ENCODE measurements at regions not wholly inside any gene's neighbourhood (a gene's known extent, or its start where the extent isn't known, plus 50 kb on each side); places are given as distances from the start of the nearest gene placed in this dataset.
A peak's percentile ranks its signal among the peaks of the same experiment; 100 is the strongest.

- peak in 1 of 2 experiments; percentile 5 for DNase-seq
Measured at GRCh38 chr1:222095606-222096475, 354.0 kb upstream of the DUSP10 start.

GRCh38 chr1:222093518-222093917, 351.6 kb upstream of the DUSP10 start:
- DNase-seq, result no peak

GRCh38 chr1:222090103-222090502, 348.2 kb upstream of the DUSP10 start:
- no peak for DNase-seq

GRCh38 chr1:222087221-222087920, 345.5 kb upstream of the DUSP10 start:
- no peak for DNase-seq

- DNase-seq, result no peak
Measured at GRCh38 chr1:222084996-222085395, 343.1 kb upstream of the DUSP10 start.

GRCh38 chr1:222084048-222084447, 342.2 kb upstream of the DUSP10 start:
- DNase-seq, result no peak

- no peak for DNase-seq
Measured at GRCh38 chr1:222081859-222082258, 340.0 kb upstream of the DUSP10 start.

GRCh38 chr1:222079566-222079965, 337.7 kb upstream of the DUSP10 start:
- DNase-seq, result no peak

- no peak for DNase-seq
Measured at GRCh38 chr1:222077206-222077605, 335.3 kb upstream of the DUSP10 start.

GRCh38 chr1:222074317-222074716, 332.4 kb upstream of the DUSP10 start:
- DNase-seq, result no peak

GRCh38 chr1:222073307-222073995, 331.6 kb upstream of the DUSP10 start:
- no peak for DNase-seq

GRCh38 chr1:222071387-222071786, 329.5 kb upstream of the DUSP10 start:
- no peak for DNase-seq

GRCh38 chr1:222068937-222069336, 327.0 kb upstream of the DUSP10 start:
- DNase-seq, result no peak

GRCh38 chr1:222068101-222068500, 326.2 kb upstream of the DUSP10 start:
- DNase-seq, result no peak

GRCh38 chr1:222066539-222066938, 324.6 kb upstream of the DUSP10 start:
- DNase-seq, result no peak

- no peak for DNase-seq
Measured at GRCh38 chr1:222065234-222065633, 323.3 kb upstream of the DUSP10 start.

GRCh38 chr1:222064388-222065211, 322.7 kb upstream of the DUSP10 start:
- DNase-seq, result no peak

- DNase-seq, result no peak
Measured at GRCh38 chr1:222062640-222063039, 320.8 kb upstream of the DUSP10 start.

- no peak for DNase-seq
Measured at GRCh38 chr1:222061711-222062359, 319.9 kb upstream of the DUSP10 start.

GRCh38 chr1:222060210-222060916, 318.5 kb upstream of the DUSP10 start:
- no peak for DNase-seq

- no peak for DNase-seq
Measured at GRCh38 chr1:222058249-222058648, 316.4 kb upstream of the DUSP10 start.

GRCh38 chr1:222057162-222057561, 315.3 kb upstream of the DUSP10 start:
- no peak for DNase-seq
